Type B pancreatic cell (in vitro differentiated cells): ENCODE measurements at regions not wholly inside any gene's neighbourhood (a gene's known extent, or its start where the extent isn't known, plus 50 kb on each side); places are given as distances from the start of the nearest gene placed in this dataset.

ENCODE experiments used
- DNase-seq: peaks from one replicate; pipeline ENCODE4 v3.0.0; 2021; ENCODE audit warnings: mixed read lengths; ENCODE audit not compliant: unreplicated experiment; ENCODE audit errors: extremely low spot score
- H3K27ac Mint-ChIP-seq: 2 replicates; pipeline ENCODE4 v1.8.0; 2021; ENCODE audit warnings: mild to moderate bottlenecking, mixed read lengths
- H3K27me3 Mint-ChIP-seq: 2 replicates; pipeline ENCODE4 v1.8.0; 2021; ENCODE audit warnings: mixed read lengths
- H3K36me3 Mint-ChIP-seq: 2 replicates; pipeline ENCODE4 v1.8.0; 2021; ENCODE audit warnings: mixed read lengths
- H3K4me1 Mint-ChIP-seq: one replicate; pipeline ENCODE4 v1.8.0; 2021; ENCODE audit warnings: mixed read lengths; ENCODE audit not compliant: unreplicated experiment
- H3K4me3 Mint-ChIP-seq: 2 replicates; pipeline ENCODE4 v1.8.0; 2021; ENCODE audit warnings: mild to moderate bottlenecking, mixed read lengths
- H3K9me3 Mint-ChIP-seq: 2 replicates; pipeline ENCODE4 v1.8.0; 2021; ENCODE audit warnings: mixed read lengths
- TF ChIP-seq, protein P1 (sequence below): fragments of 200-600 bp; sonication (generic); conservative IDR thresholded peaks from 2 replicates; pipeline ENCODE4 v1.5.0; 2021; ENCODE audit warnings: antibody characterized with exemption, mild to moderate bottlenecking

DNA sequence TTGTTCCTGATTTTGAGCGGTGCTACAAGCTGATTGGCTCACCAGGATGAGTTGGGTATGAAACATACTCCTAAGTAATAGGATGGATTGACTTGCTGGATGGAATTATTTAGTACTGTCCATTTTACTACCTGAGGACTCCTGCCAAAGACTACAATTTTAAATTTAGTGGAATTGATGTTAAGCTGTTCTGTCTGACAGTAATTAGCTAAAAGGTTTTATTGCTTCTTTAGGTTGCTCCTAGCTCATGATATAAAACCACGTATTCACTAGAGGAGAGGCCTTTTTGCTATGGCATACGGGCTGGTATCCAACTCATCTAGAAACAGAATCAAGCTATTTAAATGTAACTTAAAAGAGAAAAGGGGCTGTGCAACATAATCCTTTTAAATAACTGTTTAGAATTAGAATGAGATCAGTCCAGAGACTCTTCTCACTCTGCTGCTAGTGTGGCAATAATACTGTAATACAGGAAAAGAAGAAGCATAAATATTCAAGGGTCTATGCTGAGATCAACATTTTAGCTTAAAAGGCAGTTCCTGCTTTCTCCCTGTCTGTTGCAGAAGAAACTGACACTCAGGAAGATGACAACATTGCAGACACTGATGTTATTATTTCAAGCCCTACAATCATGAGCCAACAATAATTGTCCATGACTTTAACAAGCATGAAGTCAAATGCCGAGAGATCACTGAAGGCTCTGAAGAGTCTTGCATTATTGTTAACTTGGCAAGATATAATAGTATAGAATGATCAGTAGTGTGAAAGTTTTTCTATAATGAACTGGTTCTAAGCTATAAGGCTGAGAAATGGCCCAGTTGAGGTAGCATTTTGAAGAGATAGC lies 258.7 kb upstream of the ADGRL4 start:
- Mint-ChIP-seq H3K4me3 (no peak overlapping the region), H3K9me3 (peaks cover 7% of the 10 kb centered on the region), H3K27ac (no peak overlapping the region), H3K27me3 (peaks cover 4% of the 10 kb centered on the region), H3K36me3 (no peaks in the 10 kb centered on the region), H3K4me1 (peaks cover 19% of the 10 kb centered on the region)
- DNase-seq: no peak
- TF ChIP-seq, protein P1, sequence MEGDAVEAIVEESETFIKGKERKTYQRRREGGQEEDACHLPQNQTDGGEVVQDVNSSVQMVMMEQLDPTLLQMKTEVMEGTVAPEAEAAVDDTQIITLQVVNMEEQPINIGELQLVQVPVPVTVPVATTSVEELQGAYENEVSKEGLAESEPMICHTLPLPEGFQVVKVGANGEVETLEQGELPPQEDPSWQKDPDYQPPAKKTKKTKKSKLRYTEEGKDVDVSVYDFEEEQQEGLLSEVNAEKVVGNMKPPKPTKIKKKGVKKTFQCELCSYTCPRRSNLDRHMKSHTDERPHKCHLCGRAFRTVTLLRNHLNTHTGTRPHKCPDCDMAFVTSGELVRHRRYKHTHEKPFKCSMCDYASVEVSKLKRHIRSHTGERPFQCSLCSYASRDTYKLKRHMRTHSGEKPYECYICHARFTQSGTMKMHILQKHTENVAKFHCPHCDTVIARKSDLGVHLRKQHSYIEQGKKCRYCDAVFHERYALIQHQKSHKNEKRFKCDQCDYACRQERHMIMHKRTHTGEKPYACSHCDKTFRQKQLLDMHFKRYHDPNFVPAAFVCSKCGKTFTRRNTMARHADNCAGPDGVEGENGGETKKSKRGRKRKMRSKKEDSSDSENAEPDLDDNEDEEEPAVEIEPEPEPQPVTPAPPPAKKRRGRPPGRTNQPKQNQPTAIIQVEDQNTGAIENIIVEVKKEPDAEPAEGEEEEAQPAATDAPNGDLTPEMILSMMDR: no peak

GRCh38 chr1:79264285-79264684 lies 257.8 kb upstream of the ADGRL4 start:
- DNase-seq: no peak
- Mint-ChIP-seq H3K36me3 (no peaks in the 10 kb centered on the region), H3K4me3 (no peak overlapping the region), H3K9me3 (peaks cover 7% of the 10 kb centered on the region), H3K4me1 (peaks cover 25% of the 10 kb centered on the region), H3K27me3 (peaks cover 4% of the 10 kb centered on the region), H3K27ac (no peak overlapping the region)
- TF ChIP-seq, protein P1: no peak

- Mint-ChIP-seq H3K4me1 (peaks cover 33% of the 10 kb centered on the region), H3K9me3 (peaks cover 7% of the 10 kb centered on the region), H3K36me3 (no peaks in the 10 kb centered on the region), H3K4me3 (no peak overlapping the region), H3K27me3 (peaks cover 4% of the 10 kb centered on the region), H3K27ac (no peak overlapping the region)
- TF ChIP-seq, protein P1: no peak
- no peak for DNase-seq
These were observed 256.3 kb upstream of the ADGRL4 start for GRCh38 chr1:79262745-79263258.

DNA sequence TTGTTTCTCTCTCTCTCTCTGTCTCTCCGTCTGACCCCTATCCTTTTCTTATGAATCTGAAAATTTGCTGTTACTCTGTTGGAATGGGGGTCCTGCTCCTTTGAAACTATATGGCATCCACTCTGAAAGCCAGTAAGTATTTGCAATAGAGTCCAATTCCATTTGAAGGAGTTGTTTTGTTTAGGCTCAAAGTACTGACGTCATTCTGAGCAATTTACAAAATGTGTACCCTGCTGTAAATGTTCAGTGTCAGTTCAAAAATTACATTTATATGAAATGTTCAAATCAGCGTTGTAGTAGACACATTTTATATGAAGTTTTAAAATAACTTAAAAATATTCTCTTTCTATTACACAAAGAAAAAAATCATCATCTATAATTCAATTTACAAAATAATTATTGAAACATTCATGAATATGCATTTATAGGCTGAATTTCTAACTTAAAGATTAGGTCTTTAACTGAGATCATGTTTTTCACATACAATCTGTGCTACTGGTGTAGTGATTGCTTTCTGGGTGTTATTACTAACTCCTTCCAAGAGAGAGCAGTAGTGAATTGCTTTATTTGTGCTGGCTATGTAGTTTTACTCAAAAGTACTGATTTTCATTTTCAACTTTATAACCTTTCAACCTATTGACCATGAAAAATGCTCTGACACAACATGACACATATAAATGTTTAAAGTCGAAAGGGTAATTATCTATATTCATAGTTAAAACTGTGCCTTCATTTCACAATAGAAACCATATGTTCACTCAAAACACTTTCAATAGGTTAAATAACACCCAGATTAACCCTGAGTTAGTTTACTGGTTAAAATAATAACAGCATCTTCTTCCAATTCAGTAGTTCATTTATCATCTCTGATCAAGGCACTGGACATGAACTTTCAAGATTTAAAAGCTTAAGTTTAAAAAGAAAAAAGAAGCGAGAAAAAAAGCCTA lies 253.1 kb upstream of the ADGRL4 start:
- Mint-ChIP-seq H3K27me3 (peaks cover 4% of the 10 kb centered on the region), H3K4me1 (peaks cover 33% of the 10 kb centered on the region), H3K4me3 (no peak overlapping the region), H3K36me3 (no peaks in the 10 kb centered on the region), H3K9me3 (no peaks in the 10 kb centered on the region), H3K27ac (no peak overlapping the region)
- DNase-seq: no peak
- TF ChIP-seq, protein P1: peak; percentile 83

- Mint-ChIP-seq H3K9me3 (no peaks in the 10 kb centered on the region), H3K4me1 (peaks cover 19% of the 10 kb centered on the region), H3K27ac (no peak overlapping the region), H3K4me3 (no peak overlapping the region), H3K36me3 (no peaks in the 10 kb centered on the region), H3K27me3 (no peaks in the 10 kb centered on the region)
- DNase-seq: no peak
- TF ChIP-seq, protein P1: no peak
These were observed 248.9 kb upstream of the ADGRL4 start for GRCh38 chr1:79255421-79255820.
